Inflammatory macrophage treated with lipopolysaccharide for 4 hours (primary cell): ENCODE measurements at regions not wholly inside any gene's neighbourhood (a gene's known extent, or its start where the extent isn't known, plus 50 kb on each side); places are given as distances from the start of the nearest gene placed in this dataset.

Source experiments
- DNase-seq: peaks from one replicate; pipeline ENCODE4 v3.0.0-alpha.2; 2020

- DNase-seq, result peak; percentile 26
Observed at GRCh38 chr9:4435197-4435596, 55.1 kb upstream of the SLC1A1 start.

DNA sequence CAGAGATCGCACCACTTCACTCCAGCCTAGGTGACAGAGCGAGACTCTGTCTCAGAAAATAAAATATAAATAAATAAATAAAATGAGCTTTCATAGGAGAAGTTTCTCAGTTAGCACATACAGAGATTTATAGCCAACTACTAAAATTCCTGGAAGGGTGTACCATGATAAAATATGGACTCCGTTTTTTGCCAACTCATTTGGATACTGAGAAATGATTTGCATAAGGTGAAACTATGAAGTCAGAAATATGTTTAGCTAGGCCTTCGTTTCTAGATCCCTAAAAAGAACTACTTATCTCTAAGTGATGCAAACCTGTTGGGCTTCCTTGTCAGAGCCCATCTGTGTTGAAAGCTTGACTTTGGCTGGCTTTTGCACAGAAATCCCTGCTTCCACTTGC, 56.9 kb upstream of the SLC1A1 start:
- DNase-seq, result no peak

DNA sequence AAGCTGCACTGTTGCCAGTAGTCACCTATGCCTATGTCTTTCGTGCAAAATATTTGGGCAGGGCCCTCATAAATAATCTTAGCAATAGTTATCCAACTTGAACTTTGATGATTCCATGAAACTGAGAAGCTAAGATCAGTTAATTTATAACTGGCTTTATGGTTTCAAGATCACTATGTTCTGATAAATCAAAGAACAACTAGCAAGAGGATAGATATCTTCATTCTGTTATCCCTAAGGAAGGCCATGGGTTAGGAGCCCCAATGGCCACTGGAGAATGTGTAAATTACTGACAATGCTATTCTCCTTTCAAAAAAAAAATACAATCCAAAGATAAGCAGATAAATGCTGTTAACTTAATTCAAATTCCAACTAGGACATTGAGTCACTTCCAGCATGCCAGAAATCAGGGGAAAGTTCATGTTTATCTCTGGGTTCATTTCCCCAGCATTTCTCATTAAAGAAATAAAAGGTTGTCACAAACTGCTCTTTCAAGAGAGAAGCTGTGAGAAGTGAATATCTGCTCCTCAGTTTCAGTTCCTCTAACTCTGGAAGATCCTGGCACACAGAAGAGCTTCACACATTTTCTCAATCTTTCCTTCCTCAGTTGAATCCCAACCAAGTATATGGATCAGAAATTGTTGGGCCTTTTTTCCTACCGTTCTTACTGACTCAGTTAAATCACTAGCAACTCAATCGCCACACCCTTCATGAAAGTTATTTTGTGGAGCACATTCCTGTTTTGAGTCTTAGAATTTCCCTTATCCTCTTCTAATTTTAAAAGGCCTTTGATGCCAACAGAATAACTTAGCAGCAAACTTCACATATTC, 59.6 kb upstream of the SLC1A1 start:
- peak; percentile 57 for DNase-seq

DNA sequence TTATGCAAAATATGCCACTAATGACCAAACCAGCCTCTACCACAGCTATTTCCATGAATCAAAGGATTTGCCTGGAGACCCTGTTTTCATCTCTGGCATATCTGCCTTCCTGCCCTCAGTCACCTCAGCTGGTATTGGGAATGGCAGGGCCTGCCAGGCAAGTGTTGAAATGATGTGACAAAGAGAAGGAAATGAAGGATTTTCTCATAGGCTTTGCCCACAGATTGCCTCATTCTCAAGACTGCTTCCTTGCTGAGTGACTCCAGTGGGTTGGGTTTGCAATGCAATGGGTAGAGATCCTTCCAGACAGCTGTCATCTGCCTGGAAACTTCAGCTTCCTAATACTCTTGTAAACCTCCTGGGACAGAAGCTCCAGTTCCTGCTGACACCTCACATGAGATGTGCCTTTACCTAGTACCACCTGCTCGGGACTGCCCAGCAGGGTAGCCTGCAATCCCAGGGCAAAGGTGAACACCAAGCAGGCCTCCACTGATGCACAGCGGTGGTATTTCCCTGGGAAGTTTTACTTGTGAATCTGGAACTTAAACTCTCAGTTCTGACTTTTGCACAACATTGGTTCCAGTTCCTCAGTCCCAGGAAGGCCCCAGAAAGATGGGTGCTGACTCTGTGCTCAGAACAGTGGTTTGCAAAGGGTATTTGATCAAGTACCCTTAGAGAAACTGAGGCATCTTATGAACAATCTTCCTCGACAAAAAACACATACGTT, 64.8 kb upstream of the SLC1A1 start:
- DNase-seq, result peak; percentile 54

GRCh38 chr9:4424891-4425290, 65.4 kb upstream of the SLC1A1 start:
- no peak for DNase-seq

DNA sequence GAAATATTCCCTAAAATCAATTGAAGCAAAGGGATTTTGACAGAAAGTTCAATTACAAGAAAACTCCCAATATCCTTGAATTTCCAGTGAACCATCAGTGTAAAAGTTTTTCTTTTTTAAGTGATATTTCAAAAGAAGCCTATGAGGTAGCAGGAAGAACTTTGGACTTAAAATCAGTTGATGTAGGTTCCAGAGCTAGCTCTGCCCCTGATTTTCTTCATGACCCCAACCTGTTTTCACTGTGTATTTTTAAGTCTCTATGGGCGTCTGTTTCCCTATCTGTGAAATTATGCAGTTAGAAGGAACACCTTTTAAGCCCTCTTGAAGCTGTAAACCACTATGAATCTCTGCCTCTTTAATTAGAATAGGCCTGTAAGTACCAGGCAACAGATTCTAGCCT, 66.2 kb upstream of the SLC1A1 start:
- DNase-seq, result no peak

DNA sequence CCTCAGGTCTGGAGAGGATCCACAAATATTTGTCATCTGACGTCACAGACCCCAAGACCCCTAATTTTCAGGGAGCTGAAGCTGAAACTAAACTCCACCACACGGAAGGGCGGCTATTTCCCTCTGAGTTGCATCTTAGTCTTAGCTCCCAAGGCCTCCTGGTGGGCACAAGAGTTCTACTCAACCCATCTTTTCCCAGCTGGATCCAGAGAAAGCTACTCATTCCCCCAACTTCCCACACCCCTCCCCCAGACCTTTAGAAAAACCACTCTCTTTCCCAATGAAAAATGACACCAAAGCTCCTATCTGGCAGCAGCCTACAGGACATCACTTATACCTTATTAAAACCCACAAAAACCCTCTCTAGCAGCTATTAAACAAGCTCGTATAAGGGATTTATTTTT, 67.1 kb upstream of the SLC1A1 start:
- DNase-seq, result no peak

GRCh38 chr9:4422495-4422894, 67.8 kb upstream of the SLC1A1 start:
- DNase-seq, result no peak

- no peak for DNase-seq
Observed at GRCh38 chr9:4421847-4422246, 68.4 kb upstream of the SLC1A1 start.

- no peak for DNase-seq
Observed at GRCh38 chr9:4420351-4420750, 69.9 kb upstream of the SLC1A1 start.

DNA sequence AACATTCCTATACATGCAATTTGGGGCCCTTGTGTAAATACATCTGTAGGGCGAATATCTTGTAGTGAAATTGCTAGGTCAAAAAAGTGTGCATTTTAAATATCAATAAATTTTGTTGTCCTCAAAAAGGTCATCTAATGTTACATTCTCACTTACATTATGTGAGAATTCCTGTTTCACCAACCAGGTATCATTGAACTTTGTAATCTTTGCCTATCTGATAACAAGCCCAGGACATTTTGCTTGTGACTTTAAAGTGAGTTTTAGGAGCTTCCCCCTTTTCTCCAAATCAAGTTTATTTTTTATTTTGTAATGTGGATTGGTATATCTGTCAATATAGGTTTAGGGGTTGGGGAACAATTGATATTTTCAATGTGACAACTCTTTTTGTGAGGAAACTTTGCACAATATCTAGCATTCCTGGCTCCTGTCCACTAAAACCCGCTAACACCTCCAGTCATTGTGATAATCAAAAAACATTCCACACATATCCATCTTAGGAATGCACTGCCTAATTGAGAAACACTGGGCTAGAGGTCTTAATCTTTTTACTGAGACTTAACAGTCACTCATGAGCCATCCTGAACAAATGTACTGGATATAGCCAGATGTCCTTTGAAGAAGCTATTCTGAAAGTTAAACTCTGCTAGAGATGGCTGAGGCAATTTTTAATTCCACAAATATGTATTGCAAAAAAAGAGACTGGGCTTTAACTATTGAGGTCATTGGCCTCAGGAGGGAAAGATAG, 72.5 kb upstream of the SLC1A1 start:
- DNase-seq, result no peak

GRCh38 chr9:4416467-4416866, 73.8 kb upstream of the SLC1A1 start:
- peak; percentile 30 for DNase-seq

GRCh38 chr9:4415281-4415680, 75.0 kb upstream of the SLC1A1 start:
- no peak for DNase-seq

- no peak for DNase-seq
Observed at GRCh38 chr9:4413856-4414255, 76.4 kb upstream of the SLC1A1 start.

- DNase-seq, result no peak
Observed at GRCh38 chr9:4404156-4404555, 86.1 kb upstream of the SLC1A1 start.

- DNase-seq, result no peak
Observed at GRCh38 chr9:4402501-4402900, 87.8 kb upstream of the SLC1A1 start.

- DNase-seq, result no peak
Observed at GRCh38 chr9:4400731-4401130, 89.5 kb upstream of the SLC1A1 start.

- no peak for DNase-seq
Observed at GRCh38 chr9:4397917-4398316, 92.4 kb upstream of the SLC1A1 start.

DNA sequence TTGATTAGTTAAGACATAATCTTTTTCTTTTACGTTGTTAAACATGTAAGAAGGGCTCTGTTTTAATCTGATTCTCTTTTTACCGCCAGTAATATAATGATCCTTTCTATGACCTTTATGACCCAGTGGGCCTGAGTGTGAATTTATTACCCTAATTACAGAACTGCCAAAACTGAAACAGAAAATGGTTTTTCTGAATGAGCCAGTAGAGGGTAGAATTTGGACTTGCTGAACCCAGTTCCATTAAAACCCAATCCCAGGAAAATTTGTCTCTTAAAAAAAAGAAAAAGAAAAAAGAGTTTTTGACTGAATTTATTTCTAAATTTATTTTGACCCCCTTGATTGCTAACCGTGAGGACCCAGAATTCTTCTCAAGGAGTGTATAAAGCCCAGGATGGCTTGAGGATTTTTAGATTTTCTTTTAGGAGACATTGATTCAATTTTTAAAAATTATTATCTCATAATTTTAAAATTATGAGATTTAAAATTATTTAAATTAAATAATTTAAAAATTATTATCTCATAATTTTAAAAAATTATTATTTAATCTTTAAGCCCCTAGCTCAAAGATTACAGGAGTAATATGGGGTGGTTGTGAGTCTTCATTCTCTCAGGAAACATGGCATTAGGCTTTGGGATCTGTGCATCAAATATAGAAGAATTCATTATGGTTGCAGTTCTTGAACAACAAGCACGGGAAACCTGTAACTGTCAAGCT, 94.1 kb upstream of the GLIS3 start:
- no peak for DNase-seq

GRCh38 chr9:4389755-4390154, 89.9 kb upstream of the GLIS3 start:
- no peak for DNase-seq

DNA sequence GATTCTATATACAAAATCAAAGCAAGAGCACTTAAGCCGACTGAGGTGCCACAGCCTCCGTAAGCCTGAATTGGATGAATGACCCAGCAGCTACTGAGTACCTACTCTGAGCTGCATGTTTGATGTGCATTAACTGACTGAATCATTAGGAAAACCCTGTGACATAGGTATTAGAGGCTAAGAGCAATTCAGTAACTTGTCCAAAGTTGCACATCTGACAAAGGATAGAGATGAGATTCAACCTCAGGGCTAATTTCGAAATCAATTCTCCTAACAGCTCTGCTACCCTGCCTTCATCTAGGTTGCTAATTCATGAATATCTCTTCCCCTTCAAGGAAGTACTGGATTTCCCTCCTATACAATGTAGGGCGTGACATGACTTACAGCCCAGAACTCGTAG, 89.1 kb upstream of the GLIS3 start:
- no peak for DNase-seq

DNA sequence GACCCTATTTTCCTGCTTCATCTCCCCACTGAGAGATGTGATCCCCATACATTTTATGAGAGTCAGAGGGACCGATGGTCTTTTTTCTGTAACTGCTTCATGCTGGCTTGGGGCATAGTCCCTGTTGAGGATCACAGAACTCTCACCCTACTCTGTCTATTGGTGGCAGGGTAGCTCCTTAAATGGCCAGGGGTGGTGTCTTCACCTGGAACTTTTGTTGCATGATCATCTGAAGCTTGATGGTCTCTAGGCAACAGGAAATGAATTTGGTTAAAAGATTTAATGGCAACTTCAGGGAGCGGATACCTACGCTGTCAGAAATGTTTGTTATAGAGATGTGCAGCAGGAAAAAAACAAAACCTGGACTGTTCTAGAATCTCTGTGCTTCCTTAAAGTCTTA, 87.0 kb upstream of the GLIS3 start:
- DNase-seq, result no peak

DNA sequence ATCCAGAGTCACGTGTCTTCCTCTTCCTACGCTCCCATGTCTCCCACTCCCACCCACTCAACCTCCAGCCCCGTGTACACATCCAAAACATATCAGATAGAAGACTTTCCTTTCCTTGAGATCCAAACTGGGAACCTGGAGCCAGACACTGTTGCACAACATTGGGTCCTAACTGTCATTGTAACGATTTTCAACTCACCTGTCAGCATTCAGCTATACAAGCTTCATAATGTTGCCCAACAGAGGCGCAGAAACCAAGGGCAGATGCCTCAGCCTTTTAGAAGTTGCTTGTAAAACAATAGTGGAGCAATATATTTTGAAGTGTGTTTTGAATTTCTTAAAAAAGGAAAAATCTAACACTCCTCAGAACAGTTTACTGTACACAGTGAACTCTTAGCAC, 84.9 kb upstream of the GLIS3 start:
- no peak for DNase-seq
